RWPE2 (cell line): ENCODE measurements at regions not wholly inside any gene's neighbourhood (a gene's known extent, or its start where the extent isn't known, plus 50 kb on each side); places are given as distances from the start of the nearest gene placed in this dataset.

Experiments
- ATAC-seq: fragments of 200-7000 bp; cut with Tn5 transposase; 3 replicates; pipeline ENCODE4 v1.9.1; 2021; ENCODE audit warnings: low read depth
- DNase-seq: peaks from one replicate; pipeline ENCODE4 v3.0.0-alpha.2; 2020; ENCODE audit warnings: low spot score
- H3K27ac ChIP-seq: fragments of 450-650 bp; 2 replicates; pipeline ENCODE4 v1.5.1; 2017; ENCODE audit warnings: mild to moderate bottlenecking; ENCODE audit not compliant: poor library complexity, severe bottlenecking
- H3K27me3 ChIP-seq: fragments of 250-450 bp; sonication (Bioruptor Pico); 2 replicates; pipeline ENCODE4 v1.5.1; 2021; ENCODE audit warnings: mild to moderate bottlenecking, moderate library complexity; ENCODE audit not compliant: insufficient read depth, poor library complexity, severe bottlenecking
- H3K36me3 ChIP-seq: fragments of 250-450 bp; sonication (Bioruptor Pico); 2 replicates; pipeline ENCODE4 v1.5.1; 2020; ENCODE audit warnings: low read depth, mild to moderate bottlenecking, moderate library complexity
- H3K4me1 ChIP-seq: fragments of 250-450 bp; sonication (Bioruptor Pico); 2 replicates; pipeline ENCODE4 v1.5.1; 2021; ENCODE audit warnings: mild to moderate bottlenecking, moderate library complexity; ENCODE audit not compliant: insufficient read depth, poor library complexity, severe bottlenecking
- H3K4me3 ChIP-seq: fragments of 250-450 bp; sonication (Bioruptor Pico); 2 replicates; pipeline ENCODE4 v1.5.1; 2021; ENCODE audit warnings: mild to moderate bottlenecking, moderate library complexity; ENCODE audit not compliant: severe bottlenecking
- H3K9me3 ChIP-seq: fragments of 250-450 bp; sonication (Bioruptor Pico); 2 replicates; pipeline ENCODE4 v1.5.1; 2021; ENCODE audit warnings: mild to moderate bottlenecking, moderate library complexity; ENCODE audit not compliant: severe bottlenecking
- TF ChIP-seq, protein P1 (sequence below): fragments of 450-650 bp; IDR thresholded peaks from one replicate; pipeline ENCODE4 v1.5.1; 2017; ENCODE audit warnings: mild to moderate bottlenecking, moderate library complexity; ENCODE audit not compliant: poor library complexity, severe bottlenecking

DNA sequence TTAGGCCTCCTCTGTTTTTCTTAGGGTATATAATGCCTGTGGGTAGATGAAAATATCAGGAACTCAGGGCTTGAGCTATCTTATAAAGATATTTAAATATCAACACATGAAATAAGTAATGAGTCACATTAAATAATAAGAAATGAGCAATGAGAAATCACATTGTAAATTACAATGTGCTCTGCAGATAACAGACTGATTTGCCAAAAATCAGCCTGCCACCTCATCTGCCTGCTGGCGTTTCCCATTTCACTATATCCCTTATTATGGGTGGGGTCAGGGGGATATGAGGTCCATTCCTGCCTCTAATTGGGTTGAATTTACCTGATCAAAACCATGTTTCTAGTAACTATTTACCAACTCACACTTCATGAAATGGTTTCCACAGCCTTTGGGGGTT lies 335.2 kb downstream of the CDC5L start:
- H3K4me1 ChIP-seq, result no peaks in the 10 kb centered on the region
- H3K27me3 ChIP-seq, result no peaks in the 10 kb centered on the region
- H3K36me3 ChIP-seq, result no peaks in the 10 kb centered on the region
- H3K9me3 ChIP-seq, result no peaks in the 10 kb centered on the region
- no peak overlapping the region for H3K4me3 ChIP-seq
- no peak overlapping the region for H3K27ac ChIP-seq
- TF ChIP-seq, protein P1, sequence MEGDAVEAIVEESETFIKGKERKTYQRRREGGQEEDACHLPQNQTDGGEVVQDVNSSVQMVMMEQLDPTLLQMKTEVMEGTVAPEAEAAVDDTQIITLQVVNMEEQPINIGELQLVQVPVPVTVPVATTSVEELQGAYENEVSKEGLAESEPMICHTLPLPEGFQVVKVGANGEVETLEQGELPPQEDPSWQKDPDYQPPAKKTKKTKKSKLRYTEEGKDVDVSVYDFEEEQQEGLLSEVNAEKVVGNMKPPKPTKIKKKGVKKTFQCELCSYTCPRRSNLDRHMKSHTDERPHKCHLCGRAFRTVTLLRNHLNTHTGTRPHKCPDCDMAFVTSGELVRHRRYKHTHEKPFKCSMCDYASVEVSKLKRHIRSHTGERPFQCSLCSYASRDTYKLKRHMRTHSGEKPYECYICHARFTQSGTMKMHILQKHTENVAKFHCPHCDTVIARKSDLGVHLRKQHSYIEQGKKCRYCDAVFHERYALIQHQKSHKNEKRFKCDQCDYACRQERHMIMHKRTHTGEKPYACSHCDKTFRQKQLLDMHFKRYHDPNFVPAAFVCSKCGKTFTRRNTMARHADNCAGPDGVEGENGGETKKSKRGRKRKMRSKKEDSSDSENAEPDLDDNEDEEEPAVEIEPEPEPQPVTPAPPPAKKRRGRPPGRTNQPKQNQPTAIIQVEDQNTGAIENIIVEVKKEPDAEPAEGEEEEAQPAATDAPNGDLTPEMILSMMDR, result no peak
- DNase-seq (no peak), ATAC-seq (no peak)

DNA sequence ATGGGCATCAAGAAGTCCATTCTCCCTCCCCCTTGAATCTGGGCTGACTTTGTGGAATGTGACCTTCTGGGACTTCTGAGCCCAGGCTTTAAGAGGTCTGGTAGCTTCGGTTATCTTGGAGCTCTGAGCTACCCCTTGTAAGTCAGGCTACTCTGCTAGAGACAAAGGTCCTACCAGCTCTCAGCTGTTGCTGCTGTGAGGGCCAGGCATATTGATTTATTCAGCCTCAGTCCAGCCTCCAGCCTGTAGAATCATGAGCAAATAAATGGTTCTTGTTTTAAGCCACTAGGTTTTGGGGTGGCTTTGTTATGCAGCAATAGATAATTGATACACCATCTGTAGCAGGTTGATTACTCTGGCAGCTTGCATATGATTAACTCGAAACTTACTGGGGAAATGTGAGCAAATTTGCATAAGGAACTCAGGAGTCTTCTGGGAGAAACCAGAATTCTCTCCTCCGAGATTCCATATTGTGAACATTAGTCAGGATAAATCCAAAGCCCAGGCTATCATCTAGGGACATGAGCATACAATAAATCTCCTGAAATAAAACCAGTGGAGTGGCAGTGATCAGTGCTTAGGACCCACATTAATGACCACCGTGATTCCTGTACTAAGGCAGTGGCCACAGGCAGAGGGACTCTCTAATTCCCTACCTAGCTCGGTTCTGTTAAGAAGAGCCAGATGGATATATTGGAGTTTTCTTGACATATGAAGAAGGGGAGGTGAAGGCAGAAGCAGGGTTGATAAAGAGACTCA lies 336.1 kb downstream of the CDC5L start:
- H3K4me3 ChIP-seq, result no peak overlapping the region
- H3K36me3 ChIP-seq, result no peaks in the 10 kb centered on the region
- TF ChIP-seq, protein P1, result no peak
- no peaks in the 10 kb centered on the region for H3K27me3 ChIP-seq
- DNase-seq, result no peak
- no peak for ATAC-seq
- H3K9me3 ChIP-seq, result no peaks in the 10 kb centered on the region
- no peaks in the 10 kb centered on the region for H3K4me1 ChIP-seq
- H3K27ac ChIP-seq, result no peak overlapping the region

DNA sequence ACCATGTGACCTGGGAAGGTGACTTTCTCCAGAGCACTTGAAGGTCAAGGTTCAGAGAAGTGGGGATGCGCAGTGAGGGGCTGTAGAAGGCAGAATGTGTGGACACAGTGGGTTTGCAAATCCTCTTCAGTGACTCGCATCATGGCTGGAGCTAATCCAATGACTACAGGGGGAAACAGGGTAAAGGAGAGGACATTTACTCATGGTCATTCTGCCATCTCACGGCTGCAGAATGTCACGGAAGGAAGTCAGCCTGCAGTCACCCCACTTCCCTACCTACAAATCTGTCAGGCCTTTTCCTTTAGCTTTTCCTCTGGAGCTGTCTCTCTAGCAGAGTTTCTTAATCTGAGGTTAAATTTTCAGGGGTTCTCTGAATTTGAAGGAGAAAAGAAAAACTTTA lies 337.6 kb downstream of the CDC5L start:
- H3K9me3 ChIP-seq, result no peaks in the 10 kb centered on the region
- ATAC-seq (no peak), DNase-seq (no peak)
- H3K36me3 ChIP-seq, result no peaks in the 10 kb centered on the region
- no peak overlapping the region for H3K27ac ChIP-seq
- H3K4me3 ChIP-seq, result no peak overlapping the region
- TF ChIP-seq, protein P1, result no peak
- no peaks in the 10 kb centered on the region for H3K4me1 ChIP-seq
- no peaks in the 10 kb centered on the region for H3K27me3 ChIP-seq

DNA sequence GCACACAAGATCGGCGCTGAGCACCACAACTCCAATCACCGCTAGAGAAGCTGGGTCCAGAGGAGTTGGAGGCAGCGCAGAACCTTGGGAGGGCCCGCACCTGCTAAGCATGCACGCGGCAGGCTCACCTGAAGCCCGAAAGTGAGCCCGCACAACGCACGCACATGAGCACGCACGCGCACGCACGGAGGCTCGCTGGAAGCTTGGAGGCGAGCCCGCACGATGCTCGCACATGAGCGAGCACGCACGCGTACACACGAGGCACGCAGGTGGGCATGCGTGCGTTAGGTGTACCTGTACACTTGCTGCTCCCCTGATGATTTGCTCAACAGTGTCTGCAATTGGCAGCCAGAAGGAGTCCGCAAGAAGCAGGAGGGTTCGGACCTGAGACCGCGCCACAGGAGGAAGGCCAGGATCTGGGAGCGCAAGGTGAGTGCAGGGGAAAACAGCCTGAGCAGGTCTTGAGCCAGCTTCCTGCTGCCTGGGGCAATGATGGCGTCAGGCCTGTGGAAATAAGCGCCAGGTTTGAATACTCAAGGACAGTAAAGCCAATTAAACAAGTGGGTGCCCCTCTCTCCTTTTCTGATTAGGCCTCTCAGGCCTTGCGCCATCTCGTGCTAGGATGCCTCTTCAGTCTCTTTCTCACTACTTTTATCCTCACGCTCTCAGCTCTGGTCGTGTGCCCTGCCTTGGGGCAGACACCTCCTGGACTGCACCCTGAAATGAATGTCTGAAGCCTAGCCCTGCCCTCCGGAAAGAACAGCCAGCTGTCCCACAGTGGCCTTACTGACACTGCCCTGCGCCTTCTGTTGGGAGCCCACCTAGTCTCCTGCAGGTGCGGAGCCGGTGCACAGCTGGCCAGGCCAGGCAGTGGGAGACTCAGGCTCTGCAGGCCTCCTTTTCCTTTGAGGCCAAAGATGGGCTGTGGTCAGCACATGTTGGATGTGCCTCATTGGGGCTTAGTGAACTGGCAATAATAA lies 340.4 kb downstream of the CDC5L start:
- no peak for DNase-seq
- no peak for ATAC-seq
- H3K27me3 ChIP-seq, result no peaks in the 10 kb centered on the region
- no peaks in the 10 kb centered on the region for H3K4me1 ChIP-seq
- no peaks in the 10 kb centered on the region for H3K9me3 ChIP-seq
- TF ChIP-seq, protein P1, result no peak
- H3K36me3 ChIP-seq, result no peaks in the 10 kb centered on the region
- H3K27ac ChIP-seq, result no peak overlapping the region
- H3K4me3 ChIP-seq, result no peak overlapping the region
